H1 (cell line): ENCODE measurements at regions not wholly inside any gene's neighbourhood (a gene's known extent, or its start where the extent isn't known, plus 50 kb on each side); places are given as distances from the start of the nearest gene placed in this dataset.

ENCODE experiments used
- CTCF ChIA-PET: fragments of 300-600 bp; sonication (Branson Sonifier 250); formaldehyde crosslinking; loops from one replicate; lab custom pipeline; 2021; ENCODE audit not compliant: partially characterized antibody; lab: Charles Lee
- POLR2A ChIA-PET: fragments of 300-600 bp; sonication (Branson Sonifier 250); formaldehyde crosslinking; loops from one replicate; lab custom pipeline; 2021; ENCODE audit warnings: inconsistent platforms; ENCODE audit not compliant: partially characterized antibody; lab: Charles Lee
- DNase-seq, 2 experiments: peaks; one replicate each; pipeline versions ENCODE4 v3.0.0 to v3.0.0-alpha.2; 2010 to 2022; ENCODE audit warnings: low spot score in 2 of 2, low read depth in 1 of 2, mixed read lengths in 1 of 2
- FAIRE-seq: peaks from 2 replicates; lab custom pipeline; 2011; peaks lifted over from hg19 to GRCh38; lab: Jason Lieb, UNC
- H2AFZ ChIP-seq: 2 replicates; pipeline ENCODE4 v1.8.1; 2012; ENCODE audit warnings: low read length, inconsistent platforms
- H2AK5ac ChIP-seq: 2 replicates; pipeline ENCODE4 v1.6.1; 2013; ENCODE audit warnings: low read depth, low read length
- H2BK120ac ChIP-seq: replicated peaks from 2 replicates; pipeline ENCODE3; 2013; ENCODE audit warnings: low read depth, low read length, inconsistent platforms
- H2BK12ac ChIP-seq: 2 replicates; pipeline ENCODE4 v1.6.1; 2013; ENCODE audit warnings: low read depth, low read length
- H2BK15ac ChIP-seq: 2 replicates; pipeline ENCODE4 v1.6.1; 2013; ENCODE audit warnings: low read length
- H2BK20ac ChIP-seq: 2 replicates; pipeline ENCODE4 v1.6.1; 2013; ENCODE audit warnings: low read length
- H2BK5ac ChIP-seq: 2 replicates; pipeline ENCODE4 v1.6.1; 2013; ENCODE audit warnings: low read depth, low read length
- H3K14ac ChIP-seq: 2 replicates; pipeline ENCODE4 v1.6.1; 2013; ENCODE audit warnings: inconsistent platforms; ENCODE audit not compliant: insufficient read length
- H3K18ac ChIP-seq: 2 replicates; pipeline ENCODE4 v1.6.1; 2013; ENCODE audit warnings: low read length; ENCODE audit errors: extremely low read depth
- H3K23ac ChIP-seq: 2 replicates; pipeline ENCODE4 v1.6.1; 2013; ENCODE audit warnings: inconsistent platforms; ENCODE audit not compliant: insufficient read length
- H3K23me2 ChIP-seq: 2 replicates; pipeline ENCODE4 v1.6.1; 2013; ENCODE audit warnings: low read depth, low read length
- H3K27ac ChIP-seq: 2 replicates; pipeline ENCODE4 v1.6.1; 2011; ENCODE audit warnings: low read depth, low read length, inconsistent platforms
- H3K27me3 ChIP-seq, 4 experiments: replicated peaks in 1 of 4; 1 replicate in 1 of 4; 2 replicates in 3 of 4; pipeline versions ENCODE4 v1.6.1 to v1.8.1; 2011 to 2013; ENCODE audit warnings: low read length in 3 of 4, mild to moderate bottlenecking in 3 of 4, inconsistent platforms in 2 of 4, mixed read lengths in 2 of 4, moderate library complexity in 1 of 4; ENCODE audit not compliant: control insufficient read depth in 3 of 4, insufficient read depth in 3 of 4; ENCODE audit errors: extremely low read depth in 1 of 4
- H3K36me3 ChIP-seq, 4 experiments: 2 replicates each; pipeline versions ENCODE4 v1.6.1 to v1.8.1; 2011 to 2013; ENCODE audit warnings: mild to moderate bottlenecking in 4 of 4, low read length in 3 of 4, moderate library complexity in 2 of 4, control low read depth in 1 of 4, inconsistent platforms in 1 of 4; ENCODE audit not compliant: insufficient read depth in 4 of 4, control insufficient read depth in 2 of 4
- H3K4ac ChIP-seq: replicated peaks from 2 replicates; pipeline ENCODE3; 2013; ENCODE audit warnings: low read length, low read depth, mixed read lengths, inconsistent platforms; ENCODE audit not compliant: insufficient read length
- H3K4me1 ChIP-seq, 4 experiments: replicated peaks in 1 of 4; 1 replicate in 1 of 4; 2 replicates in 3 of 4; pipeline versions ENCODE4 v1.6.1 to v1.8.1; 2011 to 2013; ENCODE audit warnings: low read length in 3 of 4, inconsistent platforms in 2 of 4, mixed read lengths in 1 of 4; ENCODE audit not compliant: insufficient read depth in 4 of 4, control insufficient read depth in 3 of 4
- H3K4me2 ChIP-seq, 2 experiments: 2 replicates each; pipeline versions ENCODE4 v1.6.1 to v1.8.1; 2011 to 2013; ENCODE audit warnings: low read depth in 2 of 2, low read length in 2 of 2, control low read depth in 1 of 2, inconsistent platforms in 1 of 2, mild to moderate bottlenecking in 1 of 2; ENCODE audit not compliant: insufficient read depth in 1 of 2
- H3K4me3 ChIP-seq, 4 experiments: fragments of 200-600, 300-600 bp in 1 of 4; sonication (generic), shearing (Covaris generic), sonication (Bioruptor Twin) in 1 of 4; 2 replicates each; pipeline versions ENCODE4 v1.5.1 to v1.8.1; 2011 to 2016; ENCODE audit warnings: low read length in 4 of 4, low read depth in 3 of 4, control low read depth in 2 of 4, inconsistent platforms in 2 of 4, mild to moderate bottlenecking in 2 of 4, mixed read lengths in 1 of 4, moderate library complexity in 1 of 4; ENCODE audit not compliant: insufficient read depth in 2 of 4; ENCODE audit errors: extremely low read depth in 1 of 4
- H3K56ac ChIP-seq: replicated peaks from 2 replicates; pipeline ENCODE3; 2013; ENCODE audit warnings: low read depth, mild to moderate bottlenecking, mixed read lengths, low read length, inconsistent platforms; ENCODE audit not compliant: insufficient read length
- H3K79me1 ChIP-seq: 2 replicates; pipeline ENCODE4 v1.6.1; 2013; ENCODE audit warnings: low read depth, low read length, control low read depth
- H3K79me2 ChIP-seq, 2 experiments: 2 replicates each; pipeline versions ENCODE4 v1.6.1 to v1.8.1; 2012 to 2013; ENCODE audit warnings: low read length in 2 of 2, mild to moderate bottlenecking in 2 of 2, inconsistent platforms in 1 of 2; ENCODE audit not compliant: insufficient read depth in 2 of 2, control insufficient read depth in 1 of 2
- H3K9ac ChIP-seq, 4 experiments: replicated peaks in 1 of 4; 1 replicate in 1 of 4; 2 replicates in 3 of 4; pipeline versions ENCODE4 v1.6.1 to v1.8.1; 2011 to 2013; ENCODE audit warnings: low read depth in 3 of 4, low read length in 3 of 4, control low read depth in 2 of 4, mild to moderate bottlenecking in 2 of 4, moderate library complexity in 2 of 4, inconsistent platforms in 1 of 4; ENCODE audit errors: extremely low read depth in 1 of 4
- H3K9me3 ChIP-seq, 2 experiments: 2 replicates each; pipeline versions ENCODE4 v1.6.1 to v1.8.1; 2012 to 2013; ENCODE audit warnings: mild to moderate bottlenecking in 2 of 2, moderate library complexity in 2 of 2, control low read depth in 1 of 2, inconsistent platforms in 1 of 2, low read depth in 1 of 2, low read length in 1 of 2, mixed read lengths in 1 of 2; ENCODE audit not compliant: insufficient read depth in 2 of 2
- H4K20me1 ChIP-seq, 2 experiments: replicated peaks in 1 of 2; 2 replicates each; pipeline versions ENCODE3 to v1.8.1; 2011 to 2013; ENCODE audit warnings: inconsistent platforms in 2 of 2, low read length in 2 of 2, mild to moderate bottlenecking in 1 of 2; ENCODE audit not compliant: insufficient read depth in 2 of 2, control insufficient read depth in 1 of 2
- H4K5ac ChIP-seq: 2 replicates; pipeline ENCODE4 v1.6.1; 2013; ENCODE audit warnings: low read length, low read depth, mixed read lengths, inconsistent platforms; ENCODE audit not compliant: insufficient read length
- H4K8ac ChIP-seq: 2 replicates; pipeline ENCODE4 v1.8.0; 2013; ENCODE audit warnings: mild to moderate bottlenecking, moderate library complexity, low read length, inconsistent platforms; ENCODE audit not compliant: insufficient read depth; ENCODE audit errors: extremely low read depth
- H4K91ac ChIP-seq: replicated peaks from 2 replicates; pipeline ENCODE3; 2013; ENCODE audit warnings: low read length, mixed read lengths, inconsistent platforms; ENCODE audit not compliant: insufficient read length
- CBX8 ChIP-seq: fragments of 300-800, 300-1000 bp; sonication (generic); IDR thresholded peaks from 2 replicates; pipeline ENCODE4 v1.7.1; 2016; ENCODE audit warnings: low read depth, low read length, borderline replicate concordance
- KDM5A ChIP-seq: fragments of 200-600 bp; IDR thresholded peaks from 2 replicates; pipeline ENCODE4 v1.7.1; 2012; ENCODE audit warnings: mild to moderate bottlenecking, low read length, inconsistent platforms, mixed read lengths
- WGBS, 2 experiments: shearing (Covaris generic) in 1 of 2; methylation state at CpG; one replicate each; pipeline versions ENCODE4 v1.1.6 to v1.1.7; 2013 to 2015; ENCODE audit warnings: low lambda C conversion rate in 2 of 2, mixed read lengths in 2 of 2, inconsistent platforms in 1 of 2, low coverage in 1 of 2, missing lambda C conversion rate in 1 of 2; ENCODE audit not compliant: insufficient replicate concordance in 2 of 2, insufficient coverage in 1 of 2, insufficient read length in 1 of 2; ENCODE audit errors: extremely low coverage in 1 of 2, missing lambda C conversion rate in 1 of 2; 5-methylcytosine and 5-hydroxymethylcytosine counted together
- TF ChIP-seq, protein P1 (sequence below): IDR thresholded peaks from 2 replicates; pipeline ENCODE4 v1.6.1; 2011; ENCODE audit warnings: low read depth, mild to moderate bottlenecking, low read length; ENCODE audit not compliant: insufficient read depth

DNA sequence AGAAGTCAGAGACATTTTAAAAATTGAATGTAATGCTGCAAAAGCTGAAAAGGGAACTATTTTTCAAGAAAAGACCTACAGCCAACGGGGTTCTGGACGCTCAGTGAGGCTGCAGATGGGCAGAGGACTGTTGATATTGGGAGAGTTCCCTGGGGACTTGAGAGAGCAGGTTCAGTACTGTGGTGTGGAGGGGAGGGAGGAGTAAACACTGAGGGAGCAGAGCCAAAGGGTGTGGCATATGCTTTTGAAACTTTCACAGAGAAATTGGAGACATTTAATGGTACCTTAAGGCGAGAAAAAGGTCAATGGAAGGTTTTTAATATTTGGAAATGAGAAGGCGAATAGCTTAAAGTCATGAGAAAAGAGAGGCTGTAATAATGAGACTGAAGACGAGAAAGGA, 62.2 kb upstream of the GPM6A start:
- no peak overlapping the region for H4K5ac ChIP-seq
- no peak overlapping the region for H3K56ac ChIP-seq
- no peak overlapping the region for H4K91ac ChIP-seq
- H2BK15ac ChIP-seq, result no peak overlapping the region
- no peak overlapping the region for H3K14ac ChIP-seq
- no peak overlapping the region for H2AK5ac ChIP-seq
- H3K79me1 ChIP-seq, result no peaks in the 10 kb centered on the region
- no peaks in the 10 kb centered on the region for H4K20me1 ChIP-seq
- no peak for FAIRE-seq
- no peaks in the 10 kb centered on the region for H3K9me3 ChIP-seq
- H2AFZ ChIP-seq, result 0 out of 2 replicates have a peak overlapping the region, but pooled peaks have one; percentile 23
- no peak overlapping the region for H3K9ac ChIP-seq
- no peak overlapping the region for H4K8ac ChIP-seq
- H2BK20ac ChIP-seq, result no peak overlapping the region
- H3K27ac ChIP-seq, result no peak overlapping the region
- no peak overlapping the region for H3K4ac ChIP-seq
- no peak overlapping the region for H3K18ac ChIP-seq
- no peak for DNase-seq
- TF ChIP-seq, protein P1, sequence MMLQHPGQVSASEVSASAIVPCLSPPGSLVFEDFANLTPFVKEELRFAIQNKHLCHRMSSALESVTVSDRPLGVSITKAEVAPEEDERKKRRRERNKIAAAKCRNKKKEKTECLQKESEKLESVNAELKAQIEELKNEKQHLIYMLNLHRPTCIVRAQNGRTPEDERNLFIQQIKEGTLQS, result no peak
- TF ChIP-seq CBX8 (no peak), KDM5A (no peak)
- TF ChIP-seq, all 59 proteins: peak for 0
- no peaks in the 10 kb centered on the region for H3K79me2 ChIP-seq
- WGBS, 2 experiments, result 81 to 100% methylated on average over 2 to 5 of the region's 5 CpGs
- H2BK5ac ChIP-seq, result no peak overlapping the region
- H3K23me2 ChIP-seq, result no peaks in the 10 kb centered on the region
- no peak overlapping the region for H3K23ac ChIP-seq
- H2BK120ac ChIP-seq, result no peak overlapping the region
- no peaks in the 10 kb centered on the region for H3K4me1 ChIP-seq
- no peak overlapping the region for H3K4me3 ChIP-seq
- H3K27me3 ChIP-seq, result peaks cover 0 to 1% (median 0%) of the 10 kb centered on the region in 4 experiments; a peak in 1 of 7 replicates
- POLR2A ChIA-PET, result no interaction called here
- no peak overlapping the region for H3K4me2 ChIP-seq
- H3K36me3 ChIP-seq, result no peaks in the 10 kb centered on the region
- no peak overlapping the region for H2BK12ac ChIP-seq
- CTCF ChIA-PET, result interaction anchor here (1.2 kb wide), 1 partner anchor 17 kb away, joined by 3 read pairs; no protein-coding TSS in a partner anchor
